ENCODE measurements at regions not wholly inside any gene's neighbourhood (a gene's known extent, or its start where the extent isn't known, plus 50 kb on each side); places are given as distances from the start of the nearest gene placed in this dataset.
"Not testable (repeated sequence)": the region's sequence is repeated elsewhere in the genome, so short reads cannot be mapped to it uniquely, and the experiment has no call there.

- no peak for TF ChIP-seq CTCF (IDR thresholded peaks at IDR 0.05; ENCODE audit: insufficient read depth, missing control alignments)
- DNase-seq (ENCODE audit: insufficient read length, low spot score) (no peak), FAIRE-seq (no peak)
Observed at GRCh38 chr21:36257657-36258056, 62.3 kb upstream of the MORC3 start.

- TF ChIP-seq CTCF (IDR thresholded peaks at IDR 0.05; ENCODE audit: insufficient read depth, missing control alignments): peak; percentile 51
- FAIRE-seq (no peak), DNase-seq (ENCODE audit: insufficient read length, low spot score) (no peak)
Observed at GRCh38 chr21:36260030-36260787, 59.8 kb upstream of the MORC3 start.

- DNase-seq (ENCODE audit: insufficient read length, low spot score) (no peak), FAIRE-seq (no peak)
- no peak for TF ChIP-seq CTCF (IDR thresholded peaks at IDR 0.05; ENCODE audit: insufficient read depth, missing control alignments)
Observed at GRCh38 chr21:36260802-36261201, 59.2 kb upstream of the MORC3 start.

GRCh38 chr21:36261459-36261858, 58.5 kb upstream of the MORC3 start:
- FAIRE-seq: no peak
- no peak for TF ChIP-seq CTCF (IDR thresholded peaks at IDR 0.05; ENCODE audit: insufficient read depth, missing control alignments)
- no peak for DNase-seq (ENCODE audit: insufficient read length, low spot score)

GRCh38 chr21:36263797-36264196, 56.2 kb upstream of the MORC3 start:
- FAIRE-seq (no peak), DNase-seq (ENCODE audit: insufficient read length, low spot score) (no peak)
- no peak for TF ChIP-seq CTCF (IDR thresholded peaks at IDR 0.05; ENCODE audit: insufficient read depth, missing control alignments)

- TF ChIP-seq CTCF (IDR thresholded peaks at IDR 0.05; ENCODE audit: insufficient read depth, missing control alignments): no peak
- no peak for DNase-seq (ENCODE audit: insufficient read length, low spot score)
- FAIRE-seq: no peak
Observed at GRCh38 chr21:36265431-36265830, 54.6 kb upstream of the MORC3 start.

- FAIRE-seq; DNase-seq (ENCODE audit: insufficient read length, low spot score): not testable (repeated sequence)
Observed at GRCh38 chr21:36267828-36268227, 52.2 kb upstream of the MORC3 start.

GRCh38 chr21:36268264-36268663, 51.7 kb upstream of the MORC3 start:
- FAIRE-seq; DNase-seq (ENCODE audit: insufficient read length, low spot score): not testable (repeated sequence)

Data from D721Med (cell line).